IMR-90 (cell line): ENCODE measurements at regions not wholly inside any gene's neighbourhood (a gene's known extent, or its start where the extent isn't known, plus 50 kb on each side); places are given as distances from the start of the nearest gene placed in this dataset.

ENCODE experiments used
- ATAC-seq: fragments of 200-7000 bp; cut with Tn5 transposase; 2 replicates; pipeline ENCODE4 v1.9.1; 2020; ENCODE audit warnings: low read depth, mild to moderate bottlenecking, moderate library complexity
- BruUV-seq: library from RNA; stranded (reverse); fragments of 400-500 nt; replicated peaks from 2 replicates; lab custom pipeline; 2021; lab: Mats Ljungman, UMichigan
- CTCF ChIA-PET: fragments of 300-600 bp; formaldehyde crosslinking; extraction: SDS; loops from one replicate; lab custom pipeline; 2021; ENCODE audit warnings: antibody characterized with exemption; lab: Yijun Ruan, JAX
- POLR2A ChIA-PET: fragments of 300-600 bp; sonication (Branson Sonifier 250); formaldehyde crosslinking; loops from one replicate; lab custom pipeline; 2022; ENCODE audit warnings: antibody characterized with exemption; ENCODE audit not compliant: unreplicated experiment; lab: Charles Lee
- DNase-seq: peaks from one replicate; pipeline ENCODE4 v3.0.0; 2013
- H2AFZ ChIP-seq: replicated peaks from 2 replicates; pipeline ENCODE3; 2013; ENCODE audit warnings: low read length, mild to moderate bottlenecking; ENCODE audit not compliant: poor library complexity
- H2AK5ac ChIP-seq: 2 replicates; pipeline ENCODE4 v1.6.1; 2013; ENCODE audit warnings: low read depth, low read length, inconsistent platforms
- H2AK9ac ChIP-seq: replicated peaks from 2 replicates; pipeline ENCODE3; 2013; ENCODE audit warnings: mild to moderate bottlenecking, low read depth, low read length, moderate library complexity; ENCODE audit not compliant: poor library complexity
- H2BK120ac ChIP-seq: 2 replicates; pipeline ENCODE4 v1.6.1; 2013; ENCODE audit warnings: low read depth, low read length, inconsistent platforms
- H2BK15ac ChIP-seq: 3 replicates; pipeline ENCODE4 v1.6.1; 2013; ENCODE audit warnings: low read depth, low read length, inconsistent platforms
- H2BK20ac ChIP-seq: 2 replicates; pipeline ENCODE4 v1.6.1; 2013; ENCODE audit warnings: low read depth, mild to moderate bottlenecking, inconsistent platforms, low read length, moderate library complexity
- H2BK5ac ChIP-seq: 2 replicates; pipeline ENCODE4 v1.6.1; 2013; ENCODE audit warnings: mild to moderate bottlenecking, low read depth, low read length, inconsistent platforms; ENCODE audit not compliant: poor library complexity, severe bottlenecking
- H3K14ac ChIP-seq: replicated peaks from 2 replicates; pipeline ENCODE4 v1.6.1; 2013; ENCODE audit warnings: low read depth, low read length, inconsistent platforms
- H3K18ac ChIP-seq: 2 replicates; pipeline ENCODE4 v1.6.1; 2013; ENCODE audit warnings: low read depth, low read length, control low read depth
- H3K23ac ChIP-seq: 2 replicates; pipeline ENCODE4 v1.6.1; 2013; ENCODE audit warnings: low read depth, low read length, inconsistent platforms
- H3K27ac ChIP-seq: 2 replicates; pipeline ENCODE4 v1.5.1; 2013; ENCODE audit warnings: mild to moderate bottlenecking, control low read depth, low read length; ENCODE audit not compliant: insufficient read depth
- H3K27me3 ChIP-seq: 2 replicates; pipeline ENCODE4 v1.6.1; 2013; ENCODE audit warnings: low read length; ENCODE audit not compliant: control insufficient read depth, insufficient read depth
- H3K36me3 ChIP-seq: 2 replicates; pipeline ENCODE4 v1.6.1; 2013; ENCODE audit warnings: low read length, mixed read lengths; ENCODE audit not compliant: control insufficient read depth, insufficient read depth
- H3K4ac ChIP-seq: 2 replicates; pipeline ENCODE4 v1.6.1; 2013; ENCODE audit warnings: low read depth, low read length, inconsistent platforms
- H3K4me1 ChIP-seq: 2 replicates; pipeline ENCODE4 v1.6.1; 2013; ENCODE audit warnings: low read length, mixed read lengths; ENCODE audit not compliant: control insufficient read depth, insufficient read depth
- H3K4me2 ChIP-seq: 2 replicates; pipeline ENCODE4 v1.6.1; 2013; ENCODE audit warnings: low read depth, mild to moderate bottlenecking, control low read depth, low read length, moderate library complexity
- H3K4me3 ChIP-seq: 2 replicates; pipeline ENCODE4 v1.5.1; 2013; ENCODE audit warnings: low read depth, mild to moderate bottlenecking, control low read depth, low read length, moderate library complexity; ENCODE audit not compliant: insufficient read depth
- H3K56ac ChIP-seq: 2 replicates; pipeline ENCODE4 v1.6.1; 2013; ENCODE audit warnings: low read length, inconsistent platforms; ENCODE audit not compliant: insufficient read depth; ENCODE audit errors: extremely low read depth
- H3K79me1 ChIP-seq, 2 experiments: 2 replicates each; pipeline ENCODE4 v1.6.1; 2013; ENCODE audit warnings: low read length in 2 of 2, inconsistent platforms in 1 of 2, low read depth in 1 of 2
- H3K9ac ChIP-seq: 2 replicates; pipeline ENCODE4 v1.6.1; 2013; ENCODE audit warnings: low read depth, low read length, control low read depth
- H3K9me1 ChIP-seq: 2 replicates; pipeline ENCODE4 v1.6.1; 2013; ENCODE audit warnings: low read length, inconsistent platforms; ENCODE audit not compliant: insufficient read depth
- H3K9me3 ChIP-seq: 2 replicates; pipeline ENCODE4 v1.6.1; 2013; ENCODE audit warnings: low read length; ENCODE audit not compliant: control insufficient read depth, insufficient read depth
- H4K20me1 ChIP-seq: 2 replicates; pipeline ENCODE4 v1.6.1; 2013; ENCODE audit warnings: low read length, inconsistent platforms; ENCODE audit not compliant: insufficient read depth
- H4K5ac ChIP-seq: 2 replicates; pipeline ENCODE4 v1.6.1; 2013; ENCODE audit warnings: mild to moderate bottlenecking, low read depth, low read length, control low read depth
- H4K8ac ChIP-seq, 2 experiments: 2 replicates each; pipeline ENCODE4 v1.6.1; 2013; ENCODE audit warnings: low read depth in 2 of 2, low read length in 2 of 2, control low read depth in 1 of 2, inconsistent platforms in 1 of 2
- H4K91ac ChIP-seq: 2 replicates; pipeline ENCODE4 v1.6.1; 2013; ENCODE audit warnings: low read depth, low read length, inconsistent platforms; ENCODE audit not compliant: insufficient read depth
- BHLHE40 ChIP-seq: fragments of 150-350 bp; IDR thresholded peaks from 2 replicates; pipeline ENCODE4 v1.6.1; 2016; ENCODE audit warnings: mild to moderate bottlenecking, low read depth, low read length
- CEBPB ChIP-seq: IDR thresholded peaks from 2 replicates; pipeline ENCODE4 v1.6.1; 2012; ENCODE audit warnings: low read depth, low read length, improper control_type of control experiment
- CHD1 ChIP-seq: IDR thresholded peaks from 2 replicates; pipeline ENCODE4 v1.6.1; 2012; ENCODE audit warnings: low read depth, low read length, improper control_type of control experiment
- FOS ChIP-seq: fragments of 150-350 bp; IDR thresholded peaks from 2 replicates; pipeline ENCODE4 v1.6.1; 2016; ENCODE audit warnings: low read depth, low read length
- MAFK ChIP-seq: IDR thresholded peaks from 2 replicates; pipeline ENCODE4 v1.6.1; 2012; ENCODE audit warnings: low read depth, low read length, improper control_type of control experiment
- MAZ ChIP-seq: IDR thresholded peaks from 2 replicates; pipeline ENCODE4 v1.6.1; 2012; ENCODE audit warnings: low read depth, mild to moderate bottlenecking, low read length, improper control_type of control experiment, moderate library complexity, borderline replicate concordance
- MXI1 ChIP-seq: IDR thresholded peaks from 2 replicates; pipeline ENCODE4 v1.6.1; 2012; ENCODE audit warnings: low read depth, mild to moderate bottlenecking, low read length, moderate library complexity, borderline replicate concordance
- NFE2L2 ChIP-seq: fragments of 150-350 bp; IDR thresholded peaks from 2 replicates; pipeline ENCODE4 v1.6.1; 2016; ENCODE audit warnings: low read depth, mild to moderate bottlenecking, low read length
- POLR2A ChIP-seq: IDR thresholded peaks from 2 replicates; pipeline ENCODE4 v1.6.1; 2012; ENCODE audit warnings: mild to moderate bottlenecking, low read depth, low read length
- RAD21 ChIP-seq: IDR thresholded peaks from 2 replicates; pipeline ENCODE4 v1.6.1; 2012; ENCODE audit warnings: low read length, improper control_type of control experiment
- RCOR1 ChIP-seq: IDR thresholded peaks from 2 replicates; pipeline ENCODE4 v1.6.1; 2012; ENCODE audit warnings: mild to moderate bottlenecking, low read length, improper control_type of control experiment; ENCODE audit not compliant: insufficient replicate concordance
- RFX5 ChIP-seq: IDR thresholded peaks from 2 replicates; pipeline ENCODE4 v1.8.0; 2012; ENCODE audit warnings: low read depth, mild to moderate bottlenecking, low read length, moderate library complexity
- SMC3 ChIP-seq: fragments of 150-350 bp; IDR thresholded peaks from 2 replicates; pipeline ENCODE4 v1.6.1; 2016; ENCODE audit warnings: low read depth, mild to moderate bottlenecking, antibody characterized with exemption, low read length, moderate library complexity
- WGBS, 2 experiments: methylation state at CpG; one replicate each; pipeline versions ENCODE4 v1.1.5 to v1.1.7; 2013; ENCODE audit warnings: missing lambda C conversion rate in 2 of 2; ENCODE audit not compliant: insufficient read length in 1 of 2; ENCODE audit errors: extremely low coverage in 2 of 2; 5-methylcytosine and 5-hydroxymethylcytosine counted together
- dilution Hi-C: fragments of 300-500 bp; cut with HindIII; formaldehyde crosslinking; loops from one replicate; pipeline ENCODE4 v1.14.3; 2018; ENCODE audit warnings: low sequenced_read_pairs; ENCODE audit not compliant: unreplicated experiment
- in situ Hi-C: fragments of 300-500 bp; cut with MboI; formaldehyde crosslinking; loops from 3 replicates; pipeline ENCODE4 v1.14.3; 2019; ENCODE audit warnings: low sequenced_read_pairs, inconsistent platforms, mixed read lengths
- intact Hi-C: fragments of 100-400 bp; cut with micrococcal nuclease; formaldehyde crosslinking; loops from 2 replicates; pipeline ENCODE4 v1.10.0; 2022
- TF ChIP-seq, protein P1 (sequence below): fragments of 150-350 bp; IDR thresholded peaks from 2 replicates; pipeline ENCODE4 v1.6.1; 2017; ENCODE audit warnings: mild to moderate bottlenecking, antibody characterized with exemption, low read length, low read depth
- TF ChIP-seq, protein P2 (sequence below): conservative IDR thresholded peaks from 2 replicates; pipeline ENCODE4 v1.5.1; 2012; ENCODE audit warnings: mild to moderate bottlenecking, low read depth, low read length, improper control_type of control experiment
- TF ChIP-seq, protein P3 (sequence below): fragments of 150-350 bp; IDR thresholded peaks from 2 replicates; pipeline ENCODE4 v1.6.1; 2016; ENCODE audit warnings: low read depth, mild to moderate bottlenecking, low read length, moderate library complexity, borderline replicate concordance

DNA sequence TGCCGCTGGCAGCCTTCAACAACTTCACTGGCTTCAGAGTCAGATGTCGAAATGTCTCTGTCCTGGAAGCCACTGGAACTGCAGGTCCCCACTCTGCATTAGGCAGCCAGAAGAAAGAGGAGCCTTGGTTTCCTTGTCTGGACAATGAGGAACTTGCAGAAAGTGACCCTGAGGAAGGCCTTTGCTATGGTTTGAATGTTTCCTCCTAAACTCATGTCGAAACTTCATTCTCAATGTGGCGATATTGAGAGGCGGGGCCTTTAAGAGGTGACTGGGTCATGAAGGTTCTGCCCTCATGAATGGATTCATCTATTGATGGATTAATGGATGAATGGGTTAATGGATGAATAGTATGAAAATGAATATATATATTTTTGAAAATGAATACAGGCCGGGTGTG is 61.6 kb upstream of the GPR26 start:
- no peak overlapping the region for H3K4me3 ChIP-seq
- H2BK120ac ChIP-seq = no peak overlapping the region
- no peak overlapping the region for H3K27ac ChIP-seq
- H3K14ac ChIP-seq = no peak overlapping the region
- WGBS, 2 experiments = 41% methylated on average over 3 of the region's 6 CpGs; no CpG with 5 or more reads in 1 of the 2 experiments
- no peak for DNase-seq
- no TSS peak for BruUV-seq
- H3K9me3 ChIP-seq = peaks cover 22% of the 10 kb centered on the region
- H3K23ac ChIP-seq = no peak overlapping the region
- no peak overlapping the region for H3K9ac ChIP-seq
- dilution Hi-C loops (no loop called here), in situ Hi-C loops (no loop called here), intact Hi-C loops (no loop called here)
- H3K79me1 ChIP-seq = no peaks in the 10 kb centered on the region
- H3K56ac ChIP-seq = no peak overlapping the region
- no peak overlapping the region for H3K18ac ChIP-seq
- no peak overlapping the region for H2BK5ac ChIP-seq
- no peak for TF ChIP-seq MAZ
- TF ChIP-seq NFE2L2 = no peak
- no peak for TF ChIP-seq SMC3
- TF ChIP-seq, protein P1, sequence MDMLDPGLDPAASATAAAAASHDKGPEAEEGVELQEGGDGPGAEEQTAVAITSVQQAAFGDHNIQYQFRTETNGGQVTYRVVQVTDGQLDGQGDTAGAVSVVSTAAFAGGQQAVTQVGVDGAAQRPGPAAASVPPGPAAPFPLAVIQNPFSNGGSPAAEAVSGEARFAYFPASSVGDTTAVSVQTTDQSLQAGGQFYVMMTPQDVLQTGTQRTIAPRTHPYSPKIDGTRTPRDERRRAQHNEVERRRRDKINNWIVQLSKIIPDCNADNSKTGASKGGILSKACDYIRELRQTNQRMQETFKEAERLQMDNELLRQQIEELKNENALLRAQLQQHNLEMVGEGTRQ = no peak
- TF ChIP-seq RAD21 = no peak
- TF ChIP-seq MXI1 = no peak
- no peak for TF ChIP-seq POLR2A
- no peak for TF ChIP-seq FOS
- no peak for TF ChIP-seq RCOR1
- TF ChIP-seq, protein P2, sequence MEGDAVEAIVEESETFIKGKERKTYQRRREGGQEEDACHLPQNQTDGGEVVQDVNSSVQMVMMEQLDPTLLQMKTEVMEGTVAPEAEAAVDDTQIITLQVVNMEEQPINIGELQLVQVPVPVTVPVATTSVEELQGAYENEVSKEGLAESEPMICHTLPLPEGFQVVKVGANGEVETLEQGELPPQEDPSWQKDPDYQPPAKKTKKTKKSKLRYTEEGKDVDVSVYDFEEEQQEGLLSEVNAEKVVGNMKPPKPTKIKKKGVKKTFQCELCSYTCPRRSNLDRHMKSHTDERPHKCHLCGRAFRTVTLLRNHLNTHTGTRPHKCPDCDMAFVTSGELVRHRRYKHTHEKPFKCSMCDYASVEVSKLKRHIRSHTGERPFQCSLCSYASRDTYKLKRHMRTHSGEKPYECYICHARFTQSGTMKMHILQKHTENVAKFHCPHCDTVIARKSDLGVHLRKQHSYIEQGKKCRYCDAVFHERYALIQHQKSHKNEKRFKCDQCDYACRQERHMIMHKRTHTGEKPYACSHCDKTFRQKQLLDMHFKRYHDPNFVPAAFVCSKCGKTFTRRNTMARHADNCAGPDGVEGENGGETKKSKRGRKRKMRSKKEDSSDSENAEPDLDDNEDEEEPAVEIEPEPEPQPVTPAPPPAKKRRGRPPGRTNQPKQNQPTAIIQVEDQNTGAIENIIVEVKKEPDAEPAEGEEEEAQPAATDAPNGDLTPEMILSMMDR = no peak
- no peak for TF ChIP-seq CHD1
- TF ChIP-seq, protein P3, sequence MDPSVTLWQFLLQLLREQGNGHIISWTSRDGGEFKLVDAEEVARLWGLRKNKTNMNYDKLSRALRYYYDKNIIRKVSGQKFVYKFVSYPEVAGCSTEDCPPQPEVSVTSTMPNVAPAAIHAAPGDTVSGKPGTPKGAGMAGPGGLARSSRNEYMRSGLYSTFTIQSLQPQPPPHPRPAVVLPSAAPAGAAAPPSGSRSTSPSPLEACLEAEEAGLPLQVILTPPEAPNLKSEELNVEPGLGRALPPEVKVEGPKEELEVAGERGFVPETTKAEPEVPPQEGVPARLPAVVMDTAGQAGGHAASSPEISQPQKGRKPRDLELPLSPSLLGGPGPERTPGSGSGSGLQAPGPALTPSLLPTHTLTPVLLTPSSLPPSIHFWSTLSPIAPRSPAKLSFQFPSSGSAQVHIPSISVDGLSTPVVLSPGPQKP = no peak
- no peak for TF ChIP-seq CEBPB
- no peak for TF ChIP-seq MAFK
- TF ChIP-seq BHLHE40 = no peak
- TF ChIP-seq RFX5 = no peak
- no peak overlapping the region for H2BK20ac ChIP-seq
- ATAC-seq = no peak
- no peaks in the 10 kb centered on the region for H3K27me3 ChIP-seq
- H2AK5ac ChIP-seq = no peak overlapping the region
- H3K4me2 ChIP-seq = no peak overlapping the region
- CTCF ChIA-PET = no interaction called here
- no peak overlapping the region for H4K91ac ChIP-seq
- POLR2A ChIA-PET = no interaction called here
- H3K36me3 ChIP-seq = no peaks in the 10 kb centered on the region
- H4K5ac ChIP-seq = no peak overlapping the region
- no peak overlapping the region for H4K8ac ChIP-seq
- H3K4ac ChIP-seq = no peak overlapping the region
- H2AK9ac ChIP-seq = no peak overlapping the region
- no peak overlapping the region for H2AFZ ChIP-seq
- H3K4me1 ChIP-seq = no peaks in the 10 kb centered on the region
- H4K20me1 ChIP-seq = no peaks in the 10 kb centered on the region
- no peak overlapping the region for H2BK15ac ChIP-seq
- H3K9me1 ChIP-seq = no peaks in the 10 kb centered on the region
